NOMO-1 (cell line): ENCODE measurements at regions not wholly inside any gene's neighbourhood (a gene's known extent, or its start where the extent isn't known, plus 50 kb on each side); places are given as distances from the start of the nearest gene placed in this dataset.

ENCODE experiments used
- DNase-seq, 2 experiments: peaks; one replicate each; lab custom pipeline; 2025; ENCODE audit not compliant: unreplicated experiment in 2 of 2; lab: John Stamatoyannopoulos, UW

- DNase-seq, result no peak
These were observed 328.4 kb downstream of the RAB3C start for GRCh38 chr5:58911270-58911669.

GRCh38 chr5:58912116-58912515, 329.2 kb downstream of the RAB3C start:
- peak; percentile 8 to 74 for DNase-seq

DNA sequence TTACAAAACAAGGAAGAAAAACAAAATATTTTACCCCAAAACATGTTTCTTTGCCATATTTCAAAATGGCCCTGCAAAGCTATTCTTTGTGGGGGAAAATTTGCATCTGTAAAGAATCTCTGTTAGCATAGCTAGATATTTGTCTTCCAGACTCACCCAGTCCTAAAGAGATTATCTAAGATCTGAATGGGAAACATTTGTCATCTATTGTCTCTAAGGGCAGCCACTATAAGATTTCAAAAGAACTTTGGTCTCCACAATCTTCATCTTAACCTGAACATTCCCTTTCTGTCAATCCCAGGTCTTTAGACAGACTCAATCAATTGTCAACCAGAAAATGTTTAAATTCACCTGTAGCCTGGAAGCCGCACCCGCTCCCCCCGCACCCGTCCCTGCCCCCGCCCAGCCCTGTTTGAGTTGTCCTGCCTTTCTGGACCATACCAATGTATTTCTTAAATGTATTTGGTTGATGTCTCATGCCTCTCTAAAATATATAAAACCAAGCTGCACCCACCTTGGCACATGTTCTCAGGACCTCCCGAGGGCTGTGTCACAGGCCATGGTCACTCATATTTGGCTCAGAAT, 330.6 kb downstream of the RAB3C start:
- no peak for DNase-seq

- no peak for DNase-seq
These were observed 335.3 kb downstream of the RAB3C start for GRCh38 chr5:58918021-58918729.
